ENCODE measurements at regions not wholly inside any gene's neighbourhood (a gene's known extent, or its start where the extent isn't known, plus 50 kb on each side); places are given as distances from the start of the nearest gene placed in this dataset.

GRCh38 chr2:106638580-106638979, 151.4 kb downstream of the CD8B2 start:
- no peak for TF ChIP-seq CTCF (IDR thresholded peaks at IDR 0.05 in 2 of 3, conservative IDR thresholded peaks at IDR 0.05 in 1 of 3; ENCODE audit: borderline replicate concordance in 1 of 3, insufficient read depth in 1 of 3, low read depth in 2 of 3, low read length in 2 of 3)
- no peak for TF ChIP-seq ZBTB33 (IDR thresholded peaks at IDR 0.05; ENCODE audit: extremely low read depth, insufficient replicate concordance, low read length)
- no peak for TF ChIP-seq SIN3A (IDR thresholded peaks at IDR 0.05; ENCODE audit: low read depth)
- no peak for TF ChIP-seq EZH2phosphoT487 (IDR thresholded peaks at IDR 0.05; ENCODE audit: borderline replicate concordance)
- TF ChIP-seq ATF3 (IDR thresholded peaks at IDR 0.05), result no peak
- no peak for TF ChIP-seq EZH2 (IDR thresholded peaks at IDR 0.05)
- TF ChIP-seq RAD21 (IDR thresholded peaks at IDR 0.05; ENCODE audit: low read depth), result no peak
- no peak for TF ChIP-seq EGR1 (IDR thresholded peaks at IDR 0.05; ENCODE audit: low read depth)
- no peak for TF ChIP-seq YY1 (IDR thresholded peaks at IDR 0.05; ENCODE audit: extremely low read depth, insufficient replicate concordance, low read depth, low read length)
- TF ChIP-seq POLR2AphosphoS5 (IDR thresholded peaks at IDR 0.05; ENCODE audit: low read depth, low read length), result no peak
- TF ChIP-seq POLR2A (IDR thresholded peaks at IDR 0.05; ENCODE audit: borderline replicate concordance, extremely low read depth, insufficient read depth, insufficient read length), result no peak
- no peak for TF ChIP-seq MAX (IDR thresholded peaks at IDR 0.05)
- no peak for TF ChIP-seq CBX3 (IDR thresholded peaks at IDR 0.05; ENCODE audit: low read depth)

Measured in HCT116 (cell line).